Epithelial cell of prostate (primary cell): ENCODE measurements at regions not wholly inside any gene's neighbourhood (a gene's known extent, or its start where the extent isn't known, plus 50 kb on each side); places are given as distances from the start of the nearest gene placed in this dataset.
"Not testable (repeated sequence)": the region's sequence is repeated elsewhere in the genome, so short reads cannot be mapped to it uniquely, and the experiment has no call there.

Source experiments
- DNase-seq: peaks from one replicate; pipeline ENCODE4 v3.0.0-alpha.2; 2011; ENCODE audit warnings: low read depth, low spot score
- H3K27ac ChIP-seq: fragments of 450-650 bp; 2 replicates; pipeline ENCODE4 v1.5.1; 2017; ENCODE audit warnings: mild to moderate bottlenecking

DNA sequence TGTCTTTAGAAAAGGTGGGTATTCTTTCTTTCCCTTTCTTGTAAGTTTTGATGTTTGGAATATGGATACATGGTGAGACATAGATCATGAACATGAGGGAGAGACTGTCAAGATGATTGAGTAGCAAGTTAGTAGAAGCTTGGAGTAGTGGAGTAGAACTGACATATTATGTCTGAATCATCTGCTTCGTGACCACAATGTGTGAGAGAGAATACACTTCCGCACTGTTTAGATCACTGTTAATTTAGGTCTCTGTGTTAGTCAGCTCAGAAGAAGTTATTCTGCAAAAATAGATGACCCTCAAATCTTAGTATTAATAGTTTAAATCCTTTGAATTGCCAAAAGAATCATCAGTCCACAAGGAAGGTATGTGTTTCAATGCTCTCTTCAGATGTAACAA is 151.0 kb downstream of the OXSM start:
- DNase-seq, result no peak
- no peak overlapping the region for H3K27ac ChIP-seq

DNA sequence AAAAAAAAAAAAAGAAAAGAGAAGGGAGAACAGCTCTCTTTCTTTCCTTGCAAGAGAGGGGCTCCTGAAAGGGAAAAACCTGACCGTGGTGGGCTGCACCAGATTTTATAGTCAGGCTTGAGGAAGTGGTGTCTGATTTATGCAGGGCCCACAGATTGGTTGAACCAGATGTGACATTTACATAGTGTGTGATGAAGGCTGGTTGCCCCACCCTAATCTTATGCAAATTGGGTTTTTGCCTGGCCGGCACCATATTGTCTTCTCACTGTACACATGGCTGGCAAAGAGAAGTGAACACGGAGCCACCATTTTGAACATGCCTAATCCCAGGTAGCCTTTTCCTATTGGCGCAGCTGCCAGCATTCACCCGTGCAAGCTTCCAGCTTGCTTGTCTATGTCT is 154.4 kb downstream of the OXSM start:
- DNase-seq, result no peak
- H3K27ac ChIP-seq, result no peak overlapping the region

GRCh38 chr3:25945366-25945765 is 155.5 kb downstream of the OXSM start:
- H3K27ac ChIP-seq, result no peak overlapping the region
- no peak for DNase-seq

DNA sequence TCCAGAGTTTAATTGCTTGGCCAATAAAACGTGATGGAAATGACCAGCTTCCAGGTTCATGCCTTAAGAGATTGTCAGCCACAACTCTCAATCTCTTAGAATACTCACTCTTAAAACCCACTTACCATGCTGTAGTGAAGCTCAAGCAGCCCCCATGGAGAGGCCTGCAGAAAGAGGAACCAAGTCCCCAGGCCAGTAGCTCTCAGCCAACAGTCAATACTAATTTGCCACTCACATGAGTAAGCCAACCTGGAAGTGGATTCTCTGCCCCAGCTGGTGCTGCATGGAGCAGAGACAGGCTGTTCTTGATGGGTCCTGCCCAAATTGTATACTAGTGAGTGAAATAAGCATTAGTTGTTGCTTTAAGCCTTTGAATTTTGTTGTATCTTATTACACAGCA is 155.9 kb downstream of the OXSM start:
- no peak for DNase-seq
- H3K27ac ChIP-seq, result no peak overlapping the region

DNA sequence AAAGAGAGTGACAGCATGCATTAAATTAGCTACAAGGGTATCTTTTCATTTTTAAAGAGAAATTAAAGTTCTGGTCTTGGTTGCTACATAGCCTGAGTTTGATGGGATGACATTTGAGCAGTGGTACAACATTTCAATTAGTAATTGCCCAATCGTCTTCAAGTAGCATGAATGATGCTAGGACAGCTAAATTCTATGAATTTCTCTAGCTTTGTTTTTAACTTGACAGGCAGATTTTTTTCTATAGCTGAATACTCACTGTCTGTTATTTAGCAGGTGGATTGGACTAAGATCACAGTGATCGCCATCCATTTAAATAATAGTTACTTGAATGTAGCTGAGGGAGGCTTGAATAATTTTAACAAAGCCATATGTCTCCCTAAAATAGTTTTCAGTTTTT is 162.2 kb downstream of the OXSM start:
- no peak for DNase-seq

GRCh38 chr3:25957026-25957425 is 167.1 kb downstream of the OXSM start:
- DNase-seq, result no peak
- no peak overlapping the region for H3K27ac ChIP-seq

More for the DNA sequence above, 162.2 kb downstream of the OXSM start:
- no peak overlapping the region for H3K27ac ChIP-seq

- no peak for DNase-seq
- H3K27ac ChIP-seq, result no peak overlapping the region
These were observed 170.9 kb downstream of the OXSM start for GRCh38 chr3:25960776-25961175.

DNA sequence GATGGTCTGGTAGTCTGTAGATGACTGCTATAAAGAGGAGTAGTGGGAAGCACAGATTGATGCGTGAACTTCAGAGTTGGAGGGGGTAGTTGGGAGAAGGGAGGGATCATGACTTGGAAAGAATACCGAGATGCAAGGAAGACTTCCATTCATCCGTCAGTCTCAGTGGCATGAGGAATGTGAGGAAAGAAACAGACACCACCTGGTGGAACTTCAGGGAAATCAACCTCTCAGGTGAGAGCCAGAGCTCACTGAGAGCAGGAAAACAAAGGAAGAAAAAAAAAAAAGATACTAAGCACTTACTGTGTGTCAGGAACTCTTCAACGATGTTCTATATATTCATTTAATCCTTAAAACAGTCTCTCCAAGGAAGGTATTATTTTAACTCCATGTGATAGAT is 172.4 kb downstream of the OXSM start:
- no peak overlapping the region for H3K27ac ChIP-seq
- DNase-seq, result no peak

- no peak for DNase-seq
- no peak overlapping the region for H3K27ac ChIP-seq
These were observed 174.3 kb downstream of the OXSM start for GRCh38 chr3:25964141-25964540.

- DNase-seq, result no peak
- H3K27ac ChIP-seq, result no peak overlapping the region
These were observed 177.5 kb downstream of the OXSM start for GRCh38 chr3:25967385-25967784.

DNA sequence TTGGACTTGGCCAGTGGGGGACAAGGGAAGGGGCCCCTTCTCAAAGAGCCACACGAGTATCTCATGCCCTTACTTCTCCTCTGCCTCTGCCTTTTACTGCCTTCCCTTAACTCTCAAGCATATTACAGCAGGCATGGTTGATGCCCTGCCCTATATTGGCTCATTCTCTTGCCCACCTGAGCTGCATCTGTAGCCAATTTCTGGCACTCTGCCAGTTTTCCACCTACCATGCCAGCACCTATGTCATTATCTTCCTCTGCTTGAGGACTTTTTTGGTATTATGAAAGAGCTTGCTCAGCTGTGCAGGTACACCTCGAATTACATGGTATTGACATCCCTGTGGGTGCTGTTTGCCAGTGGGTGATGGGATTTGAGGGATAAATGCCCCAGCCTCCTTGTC is 181.8 kb downstream of the OXSM start:
- no peak overlapping the region for H3K27ac ChIP-seq
- DNase-seq, result no peak

- no peak overlapping the region for H3K27ac ChIP-seq
- DNase-seq, result no peak
These were observed 183.2 kb downstream of the OXSM start for GRCh38 chr3:25973122-25973521.

- no peak for DNase-seq
These were observed 192.9 kb downstream of the OXSM start for GRCh38 chr3:25982756-25983155.

GRCh38 chr3:25985621-25986020 is 195.7 kb downstream of the OXSM start:
- H3K27ac ChIP-seq, result no peak overlapping the region
- no peak for DNase-seq

More at GRCh38 chr3:25982756-25983155, 192.9 kb downstream of the OXSM start:
- H3K27ac ChIP-seq, result no peak overlapping the region

- H3K27ac ChIP-seq, result no peak overlapping the region
- DNase-seq, result no peak
These were observed 202.7 kb downstream of the OXSM start for GRCh38 chr3:25992606-25993005.

GRCh38 chr3:26004172-26004571 is 214.3 kb downstream of the OXSM start:
- DNase-seq, result no peak
- H3K27ac ChIP-seq, result no peak overlapping the region

DNA sequence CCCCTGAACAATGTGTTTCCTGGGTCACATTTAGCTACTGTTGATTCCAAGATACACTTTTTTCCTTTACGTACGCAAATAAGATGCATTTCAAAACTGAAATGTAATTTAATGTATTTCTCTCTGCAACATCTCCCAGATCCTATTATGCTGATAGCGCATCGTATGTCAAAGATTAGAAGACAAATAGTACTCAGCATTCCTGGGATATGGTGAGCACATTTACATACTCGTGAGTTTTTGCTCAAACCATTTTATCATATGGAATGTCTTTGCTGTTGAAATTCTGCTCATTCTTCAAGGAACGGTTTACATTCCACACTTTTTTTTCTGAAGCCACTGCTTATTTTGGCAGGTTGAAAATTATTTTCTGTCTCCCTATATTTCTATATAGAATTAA is 221.4 kb downstream of the OXSM start:
- no peak for DNase-seq
- H3K27ac ChIP-seq, result no peak overlapping the region

DNA sequence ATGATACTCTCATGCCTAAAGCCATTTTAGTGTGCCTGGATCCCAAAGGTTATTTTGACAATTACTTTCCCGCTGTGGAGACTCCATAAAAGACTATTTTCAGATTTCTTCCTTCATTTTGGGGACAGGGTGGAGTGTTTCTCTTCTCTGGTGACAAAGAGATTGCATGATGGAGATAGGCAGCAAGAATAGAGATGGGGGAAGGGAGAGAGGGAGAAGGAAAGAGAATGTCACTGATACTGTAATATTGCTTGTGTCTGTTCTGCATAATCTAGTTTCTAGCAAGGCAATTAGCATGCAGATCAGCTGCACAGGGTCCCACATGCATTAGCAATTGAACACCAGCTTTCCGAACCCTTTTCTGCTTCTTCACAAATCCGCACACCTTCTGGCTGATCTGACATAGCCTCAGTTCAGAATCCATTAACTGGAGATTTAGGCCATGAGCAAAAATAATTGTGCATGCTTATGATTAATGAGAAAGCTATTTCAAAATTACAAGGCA is 222.4 kb downstream of the OXSM start:
- no peak overlapping the region for H3K27ac ChIP-seq
- DNase-seq, result no peak

GRCh38 chr3:26015752-26016151 is 225.9 kb downstream of the OXSM start:
- no peak overlapping the region for H3K27ac ChIP-seq
- no peak for DNase-seq

- no peak for DNase-seq
These were observed 229.0 kb downstream of the OXSM start for GRCh38 chr3:26018889-26019288.

GRCh38 chr3:26024206-26024605 is 234.3 kb downstream of the OXSM start:
- not testable (repeated sequence) for DNase-seq, H3K27ac ChIP-seq

More at GRCh38 chr3:26018889-26019288, 229.0 kb downstream of the OXSM start:
- no peak overlapping the region for H3K27ac ChIP-seq

- no peak for DNase-seq
- no peak overlapping the region for H3K27ac ChIP-seq
These were observed 239.4 kb downstream of the OXSM start for GRCh38 chr3:26029321-26029720.

DNA sequence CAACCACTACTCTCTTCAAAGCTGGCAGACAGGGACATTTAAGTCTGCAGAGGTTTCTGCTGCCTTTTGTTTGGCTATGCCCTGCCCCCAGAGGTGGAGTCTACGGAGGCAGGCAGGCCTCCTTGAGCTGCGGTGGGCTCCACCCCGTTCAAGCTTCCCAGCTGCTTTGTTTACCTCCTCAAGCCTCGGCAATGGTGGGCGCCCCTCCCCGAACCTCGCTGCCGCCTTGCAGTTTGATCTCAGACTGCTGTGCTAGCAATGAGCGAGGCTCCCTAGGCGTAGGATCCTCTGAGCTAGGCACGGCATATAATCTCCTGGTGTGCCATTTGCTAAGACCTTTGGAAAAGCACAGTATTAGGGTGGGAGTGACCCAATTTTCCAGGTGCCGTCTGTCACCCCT is 252.2 kb downstream of the OXSM start:
- not testable (repeated sequence) for DNase-seq, H3K27ac ChIP-seq
